MM.1S (cell line): ENCODE measurements at regions not wholly inside any gene's neighbourhood (a gene's known extent, or its start where the extent isn't known, plus 50 kb on each side); places are given as distances from the start of the nearest gene placed in this dataset.

ENCODE experiments used
- CTCF ChIP-seq: fragments of 300-600 bp; sonication (generic); IDR thresholded peaks from 2 replicates; pipeline ENCODE4 v1.5.1; 2016; ENCODE audit warnings: antibody characterized with exemption, low read length, mixed read lengths
- EZH2 ChIP-seq: fragments of 300-600 bp; sonication (generic); optimal IDR thresholded peaks from 2 replicates; pipeline ENCODE3; 2017; ENCODE audit warnings: low read depth, mild to moderate bottlenecking, antibody characterized with exemption, low read length, mixed read lengths

GRCh38 chr15:77540312-77541060 is 92.2 kb downstream of the LINGO1 start:
- TF ChIP-seq EZH2: no peak
- TF ChIP-seq CTCF: no peak
